ENCODE measurements at regions not wholly inside any gene's neighbourhood (a gene's known extent, or its start where the extent isn't known, plus 50 kb on each side); places are given as distances from the start of the nearest gene placed in this dataset.
"Not testable (repeated sequence)": the region's sequence is repeated elsewhere in the genome, so short reads cannot be mapped to it uniquely, and the experiment has no call there.

DNA sequence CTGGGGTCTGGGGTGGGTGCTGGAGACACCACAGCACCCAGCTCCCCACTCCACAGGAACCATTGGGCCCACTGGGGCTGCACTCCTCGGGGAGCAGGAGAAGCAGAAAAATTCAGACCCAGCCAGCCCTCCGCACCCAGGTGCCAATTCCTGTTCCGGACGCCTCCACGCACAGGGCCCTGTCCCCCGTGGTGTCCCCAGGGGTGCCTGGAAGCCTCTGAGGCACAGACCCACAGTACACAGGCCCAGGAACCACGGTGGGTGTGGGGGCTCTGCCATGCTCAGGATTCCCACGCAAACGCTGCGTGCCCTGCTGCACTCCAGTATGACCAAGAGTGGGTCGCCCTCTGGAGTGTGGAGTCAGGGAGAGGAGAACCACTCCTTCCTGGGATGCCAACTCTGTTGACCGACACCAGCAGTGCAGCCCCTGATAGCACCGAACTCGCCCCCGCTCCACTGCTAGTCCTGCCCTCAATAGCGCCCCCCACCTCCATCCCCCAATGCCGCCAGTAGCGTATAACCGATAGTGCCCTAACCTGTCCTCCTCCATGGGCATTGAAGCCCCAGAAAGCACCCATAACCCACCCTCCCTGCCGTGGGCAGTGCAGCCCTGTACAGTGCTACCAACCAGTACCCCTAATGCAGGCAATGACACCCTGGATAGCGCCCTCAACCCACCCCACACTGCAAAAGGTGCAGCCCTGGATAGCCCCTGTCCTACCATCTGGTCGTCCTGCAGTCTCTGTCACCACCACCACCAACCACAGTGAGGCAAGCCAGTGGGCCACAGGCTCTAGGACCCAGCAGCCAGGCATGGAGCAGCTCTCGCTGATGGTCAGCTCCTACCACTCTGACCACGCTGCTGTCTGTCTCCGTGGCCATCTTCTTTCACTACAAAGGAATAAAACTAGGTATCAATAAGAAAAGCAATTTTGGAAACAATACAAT is 2877.2 kb downstream of the RPIA start:
- TF ChIP-seq, protein P1, sequence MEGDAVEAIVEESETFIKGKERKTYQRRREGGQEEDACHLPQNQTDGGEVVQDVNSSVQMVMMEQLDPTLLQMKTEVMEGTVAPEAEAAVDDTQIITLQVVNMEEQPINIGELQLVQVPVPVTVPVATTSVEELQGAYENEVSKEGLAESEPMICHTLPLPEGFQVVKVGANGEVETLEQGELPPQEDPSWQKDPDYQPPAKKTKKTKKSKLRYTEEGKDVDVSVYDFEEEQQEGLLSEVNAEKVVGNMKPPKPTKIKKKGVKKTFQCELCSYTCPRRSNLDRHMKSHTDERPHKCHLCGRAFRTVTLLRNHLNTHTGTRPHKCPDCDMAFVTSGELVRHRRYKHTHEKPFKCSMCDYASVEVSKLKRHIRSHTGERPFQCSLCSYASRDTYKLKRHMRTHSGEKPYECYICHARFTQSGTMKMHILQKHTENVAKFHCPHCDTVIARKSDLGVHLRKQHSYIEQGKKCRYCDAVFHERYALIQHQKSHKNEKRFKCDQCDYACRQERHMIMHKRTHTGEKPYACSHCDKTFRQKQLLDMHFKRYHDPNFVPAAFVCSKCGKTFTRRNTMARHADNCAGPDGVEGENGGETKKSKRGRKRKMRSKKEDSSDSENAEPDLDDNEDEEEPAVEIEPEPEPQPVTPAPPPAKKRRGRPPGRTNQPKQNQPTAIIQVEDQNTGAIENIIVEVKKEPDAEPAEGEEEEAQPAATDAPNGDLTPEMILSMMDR (conservative IDR thresholded peaks at IDR 0.05; ENCODE audit: low read depth, low read length), result not testable (repeated sequence)
- TF ChIP-seq EZH2 (IDR thresholded peaks at IDR 0.05; ENCODE audit: borderline replicate concordance, low read depth, low read length, poor library complexity, severe bottlenecking), result not testable (repeated sequence)
